ENCODE measurements at regions not wholly inside any gene's neighbourhood (a gene's known extent, or its start where the extent isn't known, plus 50 kb on each side); places are given as distances from the start of the nearest gene placed in this dataset.
"Not testable (repeated sequence)": the region's sequence is repeated elsewhere in the genome, so short reads cannot be mapped to it uniquely, and the experiment has no call there.

GRCh38 chr2:228522276-228522675, 340.8 kb upstream of the SPHKAP start:
- Histone ChIP-seq H3K27ac (ENCODE audit: low read depth, low read length) (no peak overlapping the region), H3K4me3 (ENCODE audit: low read length in 2 of 2) (no peak overlapping the region), H3K36me3 (ENCODE audit: insufficient read depth, low read length) (no peaks in the 10 kb centered on the region), H3K4me1 (ENCODE audit: insufficient read depth, low read length) (no peaks in the 10 kb centered on the region), H3K27me3 (ENCODE audit: insufficient read depth, low read length) (no peaks in the 10 kb centered on the region), H3K9me3 (ENCODE audit: control insufficient read depth in 1 of 2, low read length in 2 of 2) (no peaks in the 10 kb centered on the region)
- ChIA-PET CTCF (ENCODE audit: partially characterized antibody) (no interaction called here), POLR2A (ENCODE audit: partially characterized antibody) (no interaction called here)
- Mint-ChIP-seq H3K9me3 (peaks cover 0 to 14% (median 6%) of the 10 kb centered on the region in 8 donors), H3K4me3 (no peak overlapping the region), H3K4me1 (no peaks in the 10 kb centered on the region), H3K27ac (no peak overlapping the region), H3K27me3 (no peaks in the 10 kb centered on the region), H3K36me3 (no peaks in the 10 kb centered on the region)
- intact Hi-C loops (cut with micrococcal nuclease): no loop called here
- DNase-seq: no peak

DNA sequence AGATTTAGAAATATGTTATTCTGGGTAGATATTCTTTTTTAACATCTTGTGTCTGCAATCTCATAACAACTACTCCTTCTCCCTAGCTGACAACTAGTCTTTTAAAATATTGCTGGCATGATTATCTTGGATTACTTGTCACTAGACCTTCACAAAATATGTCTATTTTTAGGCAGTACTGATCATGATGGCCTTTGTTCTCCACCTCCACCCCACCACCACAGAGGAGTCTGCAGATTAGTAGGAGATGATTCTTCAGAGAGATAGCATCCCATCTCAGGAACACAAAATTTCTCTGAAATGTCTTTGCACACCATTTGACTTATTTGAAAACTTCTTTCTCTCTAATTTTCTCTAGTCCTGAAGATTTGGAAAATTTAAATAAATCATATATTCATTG, 338.1 kb upstream of the SPHKAP start:
- no peak for DNase-seq
- intact Hi-C loops (cut with micrococcal nuclease): no loop called here
- ChIA-PET POLR2A (ENCODE audit: partially characterized antibody) (no interaction called here), CTCF (ENCODE audit: partially characterized antibody) (no interaction called here)
- H3K36me3 Mint-ChIP-seq: no peaks in the 10 kb centered on the region
- H3K4me1 ChIP-seq (ENCODE audit: insufficient read depth, low read length): no peaks in the 10 kb centered on the region
- H3K27me3 Mint-ChIP-seq: no peaks in the 10 kb centered on the region
- no peak overlapping the region for H3K4me3 Mint-ChIP-seq
- no peak overlapping the region for H3K27ac Mint-ChIP-seq
- H3K27me3 ChIP-seq (ENCODE audit: insufficient read depth, low read length): no peaks in the 10 kb centered on the region
- peaks cover 3 to 16% (median 7%) of the 10 kb centered on the region in 8 donors for H3K9me3 Mint-ChIP-seq
- H3K36me3 ChIP-seq (ENCODE audit: insufficient read depth, low read length): no peaks in the 10 kb centered on the region
- H3K27ac ChIP-seq (ENCODE audit: low read depth, low read length): no peak overlapping the region
- H3K9me3 ChIP-seq (ENCODE audit: control insufficient read depth in 1 of 2, low read length in 2 of 2): no peaks in the 10 kb centered on the region
- no peaks in the 10 kb centered on the region for H3K4me1 Mint-ChIP-seq
- H3K4me3 ChIP-seq (ENCODE audit: low read length in 2 of 2): no peak overlapping the region

- intact Hi-C loops (cut with micrococcal nuclease): no loop called here
- no peak for DNase-seq
- H3K27me3 ChIP-seq (ENCODE audit: insufficient read depth, low read length): no peaks in the 10 kb centered on the region
- Mint-ChIP-seq H3K4me3 (no peak overlapping the region), H3K36me3 (no peaks in the 10 kb centered on the region), H3K27me3 (no peaks in the 10 kb centered on the region), H3K4me1 (no peaks in the 10 kb centered on the region), H3K27ac (no peak overlapping the region), H3K9me3 (peaks cover 3 to 20% (median 5%) of the 10 kb centered on the region in 8 donors)
- no peak overlapping the region for H3K4me3 ChIP-seq (ENCODE audit: low read length in 2 of 2)
- H3K36me3 ChIP-seq (ENCODE audit: insufficient read depth, low read length): no peaks in the 10 kb centered on the region
- H3K9me3 ChIP-seq (ENCODE audit: control insufficient read depth in 1 of 2, low read length in 2 of 2): no peaks in the 10 kb centered on the region
- no peaks in the 10 kb centered on the region for H3K4me1 ChIP-seq (ENCODE audit: insufficient read depth, low read length)
- CTCF ChIA-PET (ENCODE audit: partially characterized antibody): no interaction called here
- H3K27ac ChIP-seq (ENCODE audit: low read depth, low read length): no peak overlapping the region
- POLR2A ChIA-PET (ENCODE audit: partially characterized antibody): no interaction called here
Observed at GRCh38 chr2:228516019-228516418, 334.5 kb upstream of the SPHKAP start.

- H3K4me3 ChIP-seq (ENCODE audit: low read length in 2 of 2); H3K27me3 ChIP-seq (ENCODE audit: insufficient read depth, low read length); H3K4me3 Mint-ChIP-seq; H3K9me3 ChIP-seq (ENCODE audit: control insufficient read depth in 1 of 2, low read length in 2 of 2); H3K36me3 ChIP-seq (ENCODE audit: insufficient read depth, low read length); DNase-seq; H3K27me3 Mint-ChIP-seq; intact Hi-C loops (cut with micrococcal nuclease); CTCF ChIA-PET (ENCODE audit: partially characterized antibody); H3K27ac Mint-ChIP-seq; POLR2A ChIA-PET (ENCODE audit: partially characterized antibody); H3K27ac ChIP-seq (ENCODE audit: low read depth, low read length); H3K36me3 Mint-ChIP-seq; H3K4me1 Mint-ChIP-seq; H3K4me1 ChIP-seq (ENCODE audit: insufficient read depth, low read length): not testable (repeated sequence)
- H3K9me3 Mint-ChIP-seq: peaks cover 3 to 16% (median 6%) of the 10 kb centered on the region in 8 donors
Observed at GRCh38 chr2:228513480-228513879, 332.0 kb upstream of the SPHKAP start.

DNA sequence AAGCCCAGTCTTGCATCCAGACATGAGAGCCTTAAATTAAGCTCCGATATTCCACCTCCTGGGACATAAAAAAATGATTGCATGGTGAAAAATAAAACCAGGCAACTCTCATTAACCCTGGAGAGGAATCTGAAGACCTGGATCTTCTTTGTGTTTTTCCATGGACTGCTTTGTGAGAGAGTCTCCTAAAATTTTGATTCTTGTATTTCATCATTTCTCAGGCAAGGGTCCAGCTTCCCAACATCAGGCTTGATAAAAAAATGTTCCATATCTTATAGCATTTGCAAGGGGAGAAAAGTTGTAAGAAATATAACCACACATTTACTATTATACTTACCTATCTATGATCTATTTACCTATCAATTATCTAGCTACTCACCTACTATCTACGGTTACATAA, 327.5 kb upstream of the SPHKAP start:
- no peak overlapping the region for H3K27ac ChIP-seq (ENCODE audit: low read depth, low read length)
- H3K27me3 ChIP-seq (ENCODE audit: insufficient read depth, low read length): no peaks in the 10 kb centered on the region
- no peaks in the 10 kb centered on the region for H3K27me3 Mint-ChIP-seq
- ChIA-PET CTCF (ENCODE audit: partially characterized antibody) (no interaction called here), POLR2A (ENCODE audit: partially characterized antibody) (no interaction called here)
- H3K9me3 ChIP-seq (ENCODE audit: control insufficient read depth in 1 of 2, low read length in 2 of 2): no peaks in the 10 kb centered on the region
- H3K4me3 ChIP-seq (ENCODE audit: low read length in 2 of 2): no peak overlapping the region
- no peak overlapping the region for H3K27ac Mint-ChIP-seq
- H3K9me3 Mint-ChIP-seq: peaks cover 2 to 18% (median 12%) of the 10 kb centered on the region in 8 donors
- H3K4me3 Mint-ChIP-seq: no peak overlapping the region
- intact Hi-C loops (cut with micrococcal nuclease): no loop called here
- H3K36me3 Mint-ChIP-seq: no peaks in the 10 kb centered on the region
- no peaks in the 10 kb centered on the region for H3K36me3 ChIP-seq (ENCODE audit: insufficient read depth, low read length)
- H3K4me1 ChIP-seq (ENCODE audit: insufficient read depth, low read length): no peaks in the 10 kb centered on the region
- H3K4me1 Mint-ChIP-seq: no peaks in the 10 kb centered on the region
- no peak for DNase-seq

DNA sequence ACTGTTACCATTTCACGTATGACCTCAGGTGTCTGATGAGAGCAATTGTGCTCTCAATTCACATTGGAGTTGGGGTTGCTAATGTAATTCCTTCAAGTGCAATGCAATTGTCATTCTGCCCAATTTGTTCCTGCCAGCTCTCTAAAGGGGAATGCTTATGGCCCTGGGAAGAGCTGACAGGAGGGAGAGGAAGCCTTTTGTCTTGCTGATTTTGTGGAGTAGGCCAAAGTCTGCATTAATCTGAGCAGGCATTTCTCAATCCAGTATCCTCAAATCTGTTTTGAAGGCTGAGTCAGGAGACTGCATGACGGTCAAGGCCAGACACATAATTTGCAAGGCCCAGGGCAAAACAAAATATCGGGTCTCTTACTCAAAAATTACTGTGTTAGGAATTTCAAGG, 326.4 kb upstream of the SPHKAP start:
- Histone ChIP-seq H3K27me3 (ENCODE audit: insufficient read depth, low read length) (no peaks in the 10 kb centered on the region), H3K4me1 (ENCODE audit: insufficient read depth, low read length) (no peaks in the 10 kb centered on the region), H3K27ac (ENCODE audit: low read depth, low read length) (no peak overlapping the region), H3K9me3 (ENCODE audit: control insufficient read depth in 1 of 2, low read length in 2 of 2) (no peaks in the 10 kb centered on the region), H3K4me3 (ENCODE audit: low read length in 2 of 2) (no peak overlapping the region), H3K36me3 (ENCODE audit: insufficient read depth, low read length) (no peaks in the 10 kb centered on the region)
- CTCF ChIA-PET (ENCODE audit: partially characterized antibody): no interaction called here
- no peaks in the 10 kb centered on the region for H3K4me1 Mint-ChIP-seq
- no peak overlapping the region for H3K27ac Mint-ChIP-seq
- H3K36me3 Mint-ChIP-seq: no peaks in the 10 kb centered on the region
- DNase-seq: no peak
- no peak overlapping the region for H3K4me3 Mint-ChIP-seq
- no peaks in the 10 kb centered on the region for H3K27me3 Mint-ChIP-seq
- intact Hi-C loops (cut with micrococcal nuclease): no loop called here
- POLR2A ChIA-PET (ENCODE audit: partially characterized antibody): no interaction called here
- H3K9me3 Mint-ChIP-seq: peaks cover 2 to 17% (median 11%) of the 10 kb centered on the region in 8 donors

- no peaks in the 10 kb centered on the region for H3K4me1 Mint-ChIP-seq
- H3K27ac Mint-ChIP-seq: no peak overlapping the region
- H3K27me3 Mint-ChIP-seq: no peaks in the 10 kb centered on the region
- Histone ChIP-seq H3K27me3 (ENCODE audit: insufficient read depth, low read length) (no peaks in the 10 kb centered on the region), H3K27ac (ENCODE audit: low read depth, low read length) (no peak overlapping the region), H3K4me3 (ENCODE audit: low read length in 2 of 2) (no peak overlapping the region), H3K36me3 (ENCODE audit: insufficient read depth, low read length) (no peaks in the 10 kb centered on the region), H3K4me1 (ENCODE audit: insufficient read depth, low read length) (no peaks in the 10 kb centered on the region), H3K9me3 (ENCODE audit: control insufficient read depth in 1 of 2, low read length in 2 of 2) (no peaks in the 10 kb centered on the region)
- H3K36me3 Mint-ChIP-seq: no peaks in the 10 kb centered on the region
- DNase-seq: no peak
- POLR2A ChIA-PET (ENCODE audit: partially characterized antibody): no interaction called here
- CTCF ChIA-PET (ENCODE audit: partially characterized antibody): no interaction called here
- H3K4me3 Mint-ChIP-seq: no peak overlapping the region
- intact Hi-C loops (cut with micrococcal nuclease): no loop called here
- H3K9me3 Mint-ChIP-seq: peaks cover 2 to 17% (median 11%) of the 10 kb centered on the region in 8 donors
Observed at GRCh38 chr2:228507231-228507824, 325.8 kb upstream of the SPHKAP start.

DNA sequence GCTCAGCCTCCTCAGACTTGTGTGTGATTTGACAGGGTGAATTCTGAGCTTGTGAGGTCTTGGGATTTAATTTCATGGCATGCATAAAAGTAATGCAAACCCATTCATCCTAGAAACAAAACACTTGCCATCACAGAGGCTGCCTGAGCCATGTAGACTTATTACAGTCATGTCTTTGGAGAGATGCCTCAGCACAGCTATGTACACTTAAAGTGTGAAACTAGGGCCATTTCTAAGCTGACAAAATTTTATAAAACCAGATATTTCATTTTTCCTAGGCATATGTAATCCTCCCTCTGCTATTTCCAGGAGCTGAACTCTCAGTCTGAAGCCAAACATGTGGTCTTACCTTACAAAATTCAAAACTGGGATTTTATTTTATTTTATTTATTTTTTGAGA, 322.2 kb upstream of the SPHKAP start:
- no peak overlapping the region for H3K27ac ChIP-seq (ENCODE audit: low read depth, low read length)
- H3K4me3 ChIP-seq (ENCODE audit: low read length in 2 of 2): no peak overlapping the region
- Mint-ChIP-seq H3K9me3 (peaks cover 2 to 19% (median 9%) of the 10 kb centered on the region in 8 donors), H3K4me3 (no peak overlapping the region), H3K36me3 (no peaks in the 10 kb centered on the region), H3K4me1 (no peaks in the 10 kb centered on the region), H3K27ac (no peak overlapping the region), H3K27me3 (no peaks in the 10 kb centered on the region)
- H3K36me3 ChIP-seq (ENCODE audit: insufficient read depth, low read length): no peaks in the 10 kb centered on the region
- intact Hi-C loops (cut with micrococcal nuclease): no loop called here
- no peaks in the 10 kb centered on the region for H3K4me1 ChIP-seq (ENCODE audit: insufficient read depth, low read length)
- no peak for DNase-seq
- POLR2A ChIA-PET (ENCODE audit: partially characterized antibody): no interaction called here
- CTCF ChIA-PET (ENCODE audit: partially characterized antibody): no interaction called here
- H3K27me3 ChIP-seq (ENCODE audit: insufficient read depth, low read length): no peaks in the 10 kb centered on the region
- no peaks in the 10 kb centered on the region for H3K9me3 ChIP-seq (ENCODE audit: control insufficient read depth in 1 of 2, low read length in 2 of 2)
